ENCODE measurements at regions not wholly inside any gene's neighbourhood (a gene's known extent, or its start where the extent isn't known, plus 50 kb on each side); places are given as distances from the start of the nearest gene placed in this dataset.

GRCh38 chr16:26493751-26494150, 573.0 kb upstream of the C16orf82 start:
- TF ChIP-seq, protein P1, sequence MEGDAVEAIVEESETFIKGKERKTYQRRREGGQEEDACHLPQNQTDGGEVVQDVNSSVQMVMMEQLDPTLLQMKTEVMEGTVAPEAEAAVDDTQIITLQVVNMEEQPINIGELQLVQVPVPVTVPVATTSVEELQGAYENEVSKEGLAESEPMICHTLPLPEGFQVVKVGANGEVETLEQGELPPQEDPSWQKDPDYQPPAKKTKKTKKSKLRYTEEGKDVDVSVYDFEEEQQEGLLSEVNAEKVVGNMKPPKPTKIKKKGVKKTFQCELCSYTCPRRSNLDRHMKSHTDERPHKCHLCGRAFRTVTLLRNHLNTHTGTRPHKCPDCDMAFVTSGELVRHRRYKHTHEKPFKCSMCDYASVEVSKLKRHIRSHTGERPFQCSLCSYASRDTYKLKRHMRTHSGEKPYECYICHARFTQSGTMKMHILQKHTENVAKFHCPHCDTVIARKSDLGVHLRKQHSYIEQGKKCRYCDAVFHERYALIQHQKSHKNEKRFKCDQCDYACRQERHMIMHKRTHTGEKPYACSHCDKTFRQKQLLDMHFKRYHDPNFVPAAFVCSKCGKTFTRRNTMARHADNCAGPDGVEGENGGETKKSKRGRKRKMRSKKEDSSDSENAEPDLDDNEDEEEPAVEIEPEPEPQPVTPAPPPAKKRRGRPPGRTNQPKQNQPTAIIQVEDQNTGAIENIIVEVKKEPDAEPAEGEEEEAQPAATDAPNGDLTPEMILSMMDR (conservative IDR thresholded peaks at IDR 0.05 in 1 of 2, IDR thresholded peaks at IDR 0.05 in 1 of 2; ENCODE audit: low read depth in 1 of 2, low read length in 2 of 2): no peak
- TF ChIP-seq EZH2 (IDR thresholded peaks at IDR 0.05; ENCODE audit: low read length, missing control alignments): no peak

Measured in fibroblast of lung (primary cell).